HG03575 (cell line): ENCODE measurements at regions not wholly inside any gene's neighbourhood (a gene's known extent, or its start where the extent isn't known, plus 50 kb on each side); places are given as distances from the start of the nearest gene placed in this dataset.
"Not testable (repeated sequence)": the region's sequence is repeated elsewhere in the genome, so short reads cannot be mapped to it uniquely, and the experiment has no call there.

Experiments used
- ATAC-seq: cut with Tn5 transposase; IDR thresholded peaks from one replicate; pipeline ENCODE4 v1.9.1; 2021; ENCODE audit not compliant: unreplicated experiment, insufficient number of reproducible peaks, low FRiP score; ENCODE audit errors: extremely low read depth

DNA sequence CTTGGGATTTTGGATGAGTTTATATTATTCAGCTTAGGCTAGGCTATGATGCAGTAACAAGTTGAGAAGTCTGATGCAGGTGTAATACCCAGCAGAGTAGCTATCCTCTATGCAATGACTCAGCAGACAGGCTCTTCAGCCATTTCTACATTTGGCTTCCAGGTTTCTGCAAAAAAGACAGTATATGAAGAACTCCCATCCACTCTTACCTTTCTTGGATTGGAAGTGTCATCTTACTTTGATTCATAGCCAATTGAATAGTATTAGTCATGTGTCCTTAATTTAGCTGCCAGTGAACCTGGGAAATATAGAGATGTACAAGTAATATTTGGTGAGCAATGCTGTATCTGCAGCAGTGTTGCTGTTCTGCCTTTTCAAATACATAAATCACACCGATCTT is 127.8 kb upstream of the NPSR1 start:
- ATAC-seq, result no peak

DNA sequence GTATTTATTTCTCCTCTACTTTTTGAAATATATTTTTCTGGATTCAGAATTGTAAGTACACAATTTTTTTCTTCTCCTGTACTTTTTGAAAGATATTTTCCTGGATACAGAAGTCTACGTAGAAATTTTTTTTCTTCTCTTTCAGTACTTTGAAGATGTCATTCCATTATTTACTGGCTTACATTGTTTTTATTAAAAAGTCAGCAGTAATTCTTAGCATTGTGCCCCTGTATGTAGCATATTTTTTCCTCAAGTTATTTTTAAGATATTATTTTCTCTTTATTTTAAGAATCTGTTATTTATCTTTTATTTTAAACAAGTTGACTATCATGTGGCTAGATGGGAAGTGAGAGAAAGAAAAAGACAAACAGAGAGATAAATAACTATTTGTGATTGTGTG is 119.0 kb upstream of the NPSR1 start:
- ATAC-seq, result no peak

DNA sequence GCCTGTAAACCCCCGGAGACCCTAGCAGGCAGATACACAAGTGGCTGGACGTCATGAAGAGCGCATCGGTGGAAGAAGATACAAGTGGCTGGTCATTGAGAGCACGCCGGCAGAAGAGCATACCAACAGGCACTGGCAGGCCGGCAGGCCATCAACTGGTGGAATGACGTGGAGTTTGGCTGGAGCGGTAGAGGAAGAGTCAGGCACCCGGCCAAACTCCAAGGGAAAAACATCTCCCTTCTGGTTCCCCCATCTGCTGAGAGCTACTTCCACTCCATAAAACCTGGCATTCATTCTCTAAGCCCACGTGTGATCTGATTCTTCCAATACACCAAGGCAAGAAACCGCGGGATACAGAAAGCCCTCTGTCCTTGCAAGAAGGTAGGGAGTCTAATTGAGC is 113.4 kb upstream of the NPSR1 start:
- no peak for ATAC-seq

DNA sequence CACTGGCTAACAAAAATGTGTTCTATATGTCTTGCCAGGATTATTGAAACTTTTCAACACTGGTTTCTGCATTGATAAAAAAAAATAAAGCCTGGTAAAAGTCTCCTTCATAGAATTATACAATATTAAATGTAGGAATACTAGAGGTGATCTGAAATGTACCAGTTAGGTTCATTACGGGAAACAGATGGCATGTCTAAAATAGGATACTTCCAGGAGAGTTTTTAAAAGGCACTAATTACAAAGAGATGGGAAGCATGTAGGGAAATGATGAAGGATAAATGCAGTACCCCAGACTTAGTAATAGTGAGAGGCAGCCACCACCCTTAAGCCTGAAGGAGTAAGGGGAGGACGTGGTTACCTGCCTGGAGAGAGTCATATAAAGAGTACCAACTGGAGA is 107.0 kb upstream of the NPSR1 start:
- no peak for ATAC-seq

DNA sequence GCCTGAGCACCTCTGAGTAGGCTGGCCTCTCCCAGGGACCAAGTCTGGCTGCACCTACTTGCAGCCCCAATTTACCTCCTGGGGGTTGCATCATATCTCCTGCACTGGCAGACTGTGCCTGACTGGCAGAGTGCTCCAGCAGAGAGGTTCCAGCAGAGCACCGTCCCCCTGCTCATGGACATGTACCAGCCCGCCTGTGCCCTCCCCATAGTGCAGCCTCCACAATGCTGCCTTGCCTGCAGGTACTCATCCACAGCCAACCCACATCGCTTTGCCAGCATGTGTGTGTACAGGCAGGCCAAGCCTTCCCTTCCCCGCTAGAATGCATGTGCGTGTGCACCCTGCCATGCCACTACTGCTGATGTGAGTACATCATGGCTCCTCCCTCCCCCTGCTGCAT is 105.5 kb upstream of the NPSR1 start:
- ATAC-seq, result no peak

DNA sequence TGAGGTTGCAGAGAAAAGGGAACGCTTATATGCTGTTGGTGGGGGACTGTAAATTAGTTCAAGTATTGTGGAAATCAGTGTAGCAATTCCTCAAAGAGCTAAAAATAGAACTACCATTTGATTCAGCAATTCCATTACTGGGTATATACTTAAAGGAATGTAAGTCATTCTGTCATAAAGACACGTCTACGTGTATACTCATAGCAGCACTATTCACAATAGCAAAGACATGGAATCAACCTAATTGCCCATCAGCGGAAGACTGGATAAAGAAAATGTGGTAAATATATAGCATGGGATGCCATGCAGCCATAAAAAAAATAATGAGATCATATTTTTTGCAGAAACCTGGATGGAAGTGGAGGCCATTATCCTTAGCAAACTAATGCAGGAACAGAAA is 100.0 kb upstream of the NPSR1 start:
- ATAC-seq, result no peak

DNA sequence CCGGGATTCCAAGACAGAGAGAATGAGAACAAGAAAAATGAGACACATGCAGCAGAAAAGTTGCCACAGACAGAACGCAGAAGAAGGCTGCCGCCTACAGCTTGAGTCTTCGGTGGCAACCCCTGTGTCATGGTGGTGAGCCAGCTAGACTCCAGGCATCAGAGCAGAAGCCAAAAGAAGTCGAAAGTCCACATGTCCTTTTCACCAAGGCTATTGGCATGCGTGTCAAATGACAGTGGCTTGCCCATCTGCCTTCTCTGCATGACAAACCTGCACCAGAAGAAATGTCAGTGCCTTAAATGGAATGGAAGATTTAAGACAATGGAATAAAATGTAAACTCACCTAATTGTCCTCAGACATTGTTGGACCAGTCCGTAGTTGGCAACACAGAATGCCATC is 93.9 kb upstream of the NPSR1 start:
- ATAC-seq, result no peak

DNA sequence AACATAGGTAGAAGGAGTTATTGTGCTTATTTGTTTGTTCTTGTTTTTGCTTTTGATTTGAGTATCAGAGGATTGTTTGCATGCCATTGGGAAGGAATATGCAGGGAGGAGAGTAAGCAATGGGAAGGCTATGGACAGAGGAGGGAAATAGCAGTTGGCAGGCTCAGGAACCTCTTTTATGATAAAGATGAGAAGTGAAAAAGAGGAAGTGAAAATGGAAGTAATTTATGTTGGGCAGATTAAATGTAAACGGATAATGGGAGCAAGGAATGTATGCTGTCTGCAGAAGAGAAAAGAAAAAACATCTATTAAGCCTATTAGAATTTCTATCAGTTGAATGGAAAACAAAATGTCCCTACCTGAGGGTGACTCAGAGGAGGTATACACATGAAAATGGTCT is 90.1 kb upstream of the NPSR1 start:
- no peak for ATAC-seq

DNA sequence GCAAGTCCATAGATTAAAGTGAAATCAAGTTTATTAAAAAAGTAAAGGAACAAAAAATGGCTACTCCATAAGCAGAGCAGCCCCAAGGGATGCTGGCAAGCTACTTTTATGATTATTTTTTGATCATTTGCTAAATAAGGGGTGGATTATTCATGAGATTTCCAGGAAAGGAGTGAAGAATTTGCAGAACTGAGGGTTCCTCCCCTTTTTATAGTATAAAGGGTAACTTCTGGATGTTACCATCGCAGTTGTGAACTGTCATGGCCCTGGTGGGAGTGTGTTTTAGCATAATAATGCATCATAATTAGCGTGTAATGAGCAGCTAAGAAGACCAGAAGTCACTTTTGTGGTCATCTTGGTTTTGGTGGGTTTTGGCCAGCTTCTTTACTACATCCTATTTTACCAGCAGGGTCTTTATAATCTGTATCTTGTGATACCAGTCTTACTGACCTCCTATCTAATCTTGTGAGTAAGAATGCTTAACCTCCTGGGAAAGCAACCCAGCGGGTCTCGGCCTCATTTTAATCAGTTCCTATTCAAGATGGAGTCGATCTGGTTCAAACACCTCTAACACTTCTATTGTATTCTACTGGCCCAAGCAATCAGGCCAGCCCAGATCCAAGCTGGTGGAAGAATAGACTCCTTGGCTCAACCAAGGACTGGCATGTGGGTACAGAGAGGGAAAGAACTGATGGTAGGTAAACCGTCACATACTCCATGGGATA is 87.9 kb upstream of the NPSR1 start:
- ATAC-seq, result no peak

DNA sequence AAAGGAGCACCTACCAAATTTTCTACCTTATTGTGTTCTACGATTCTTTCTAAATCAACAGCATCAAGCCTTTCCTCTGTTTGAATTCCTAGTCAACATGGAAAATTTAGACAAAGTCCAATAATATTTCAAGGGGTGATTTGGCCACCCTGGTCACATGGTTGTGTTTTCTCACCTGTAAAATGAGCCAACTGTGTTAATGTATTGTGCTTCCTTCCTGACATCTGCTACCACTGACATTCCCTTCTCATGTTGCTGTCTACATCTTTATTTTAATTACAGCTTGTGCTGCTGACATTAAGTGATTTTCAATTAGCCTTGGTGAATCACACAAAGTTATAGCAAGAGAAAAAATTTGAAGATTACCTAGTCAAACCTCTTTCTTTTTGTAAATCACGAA is 83.0 kb upstream of the NPSR1 start:
- ATAC-seq, result no peak

DNA sequence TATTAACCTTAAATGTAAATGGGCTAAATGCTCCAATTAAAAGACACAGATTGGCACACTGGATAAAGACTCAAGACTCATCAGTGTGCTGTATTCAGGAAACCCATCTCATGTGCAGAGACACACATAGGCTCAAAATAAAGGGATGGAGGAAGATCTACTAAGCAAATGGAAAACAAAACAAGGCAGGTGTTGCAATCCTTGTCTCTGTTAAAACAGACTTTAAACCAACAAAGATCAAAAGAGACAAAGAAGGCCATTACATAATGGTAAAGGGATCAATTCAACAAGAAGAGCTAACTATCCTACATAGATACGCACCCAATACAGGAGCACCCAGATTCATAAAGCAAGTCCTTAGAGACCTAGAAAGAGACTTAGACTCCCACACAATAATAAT is 80.1 kb upstream of the NPSR1 start:
- ATAC-seq, result not testable (repeated sequence)

DNA sequence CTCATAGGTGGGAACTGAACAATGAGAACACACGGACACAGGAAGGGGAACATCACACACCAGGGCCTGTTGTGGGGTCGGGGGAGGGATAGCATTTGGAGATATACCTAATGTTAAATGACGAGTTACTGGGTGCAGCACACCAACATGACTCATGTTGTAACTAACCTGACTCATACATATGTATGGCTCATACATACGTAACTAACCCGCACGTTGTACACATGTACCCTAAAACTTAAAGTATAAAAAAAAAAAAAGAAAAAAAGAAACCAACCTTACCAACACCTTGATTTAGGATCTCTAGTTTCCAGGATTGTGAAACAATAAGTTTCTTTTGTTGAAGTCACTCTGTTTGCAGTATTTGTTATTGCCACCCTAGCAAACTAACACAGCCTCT is 76.3 kb upstream of the NPSR1 start:
- not testable (repeated sequence) for ATAC-seq

DNA sequence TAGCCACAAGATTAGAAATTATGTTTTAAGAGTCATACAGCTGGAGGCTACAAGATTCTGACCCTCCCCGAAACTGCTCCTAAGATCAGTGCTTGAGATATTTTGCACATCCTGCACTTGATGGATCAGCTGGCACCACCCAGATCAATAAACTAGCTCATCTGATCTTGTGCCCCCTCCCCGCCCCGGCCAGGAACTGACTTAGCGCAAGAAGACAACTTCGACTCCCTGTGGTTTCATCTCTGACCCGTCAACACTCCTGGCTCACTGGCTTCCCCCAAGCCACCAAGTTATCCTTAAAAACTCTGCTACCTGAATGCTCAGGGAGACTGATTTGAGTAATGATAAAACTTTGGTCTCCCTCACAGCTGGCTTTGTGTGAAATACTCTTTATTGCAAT is 73.5 kb upstream of the NPSR1 start:
- ATAC-seq, result no peak

DNA sequence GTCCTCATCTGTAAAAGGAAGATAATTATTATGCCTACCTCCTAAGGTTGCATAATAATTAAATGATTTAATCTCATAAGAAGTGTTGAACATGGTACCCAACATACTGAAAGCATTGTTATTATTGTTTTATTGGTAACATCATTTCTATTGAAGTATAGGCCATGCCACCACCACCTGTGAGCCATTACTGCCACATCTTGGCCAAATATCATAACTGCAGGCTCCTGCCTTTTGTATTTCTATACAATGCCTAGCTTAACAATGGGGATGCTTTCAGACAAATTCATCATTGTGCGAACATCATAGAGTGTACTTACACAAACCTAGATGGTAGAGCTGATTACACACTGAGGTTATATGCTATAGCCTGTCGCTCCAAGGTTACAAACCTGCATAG is 61.1 kb upstream of the NPSR1 start:
- no peak for ATAC-seq

DNA sequence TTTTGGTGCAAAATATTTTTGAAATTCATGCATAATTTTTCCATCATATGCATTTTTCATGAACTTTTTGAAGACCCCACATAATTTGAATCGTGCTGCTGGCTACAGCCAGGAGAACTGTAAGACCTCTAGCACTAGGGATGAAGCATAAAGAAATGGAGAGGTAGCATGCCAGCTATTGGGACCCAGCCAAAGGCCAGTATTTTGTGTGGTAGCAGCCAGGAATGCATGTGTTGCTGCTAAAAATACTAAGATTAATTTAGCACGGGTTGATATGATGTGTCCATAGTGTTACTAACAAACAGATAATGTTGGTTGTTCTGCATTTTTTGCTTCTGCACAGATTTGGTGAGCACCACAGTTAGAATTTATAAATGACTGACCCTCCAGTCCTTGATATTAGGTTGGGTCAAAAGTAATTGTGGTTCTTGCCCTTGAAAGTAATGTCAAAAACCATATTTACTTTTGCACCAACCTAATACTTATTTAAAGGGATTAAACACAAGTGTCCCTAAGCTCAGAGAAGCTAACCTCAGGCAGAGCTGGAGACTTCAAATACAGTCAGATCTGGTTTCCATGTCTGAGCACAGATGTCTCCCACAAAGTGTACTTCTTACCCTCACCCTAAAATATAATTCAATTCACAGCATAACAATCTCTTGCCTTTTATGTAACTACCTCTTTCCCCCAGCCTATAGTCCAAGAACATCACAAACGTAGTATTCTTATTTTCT is 54.1 kb upstream of the NPSR1 start:
- no peak for ATAC-seq
